HEK293 (cell line): ENCODE measurements at regions not wholly inside any gene's neighbourhood (a gene's known extent, or its start where the extent isn't known, plus 50 kb on each side); places are given as distances from the start of the nearest gene placed in this dataset.

ENCODE experiments used
- CTCF ChIA-PET: fragments of 350-600 bp; formaldehyde crosslinking; extraction: SDS; loops from one replicate; lab custom pipeline; 2021; ENCODE audit warnings: antibody characterized with exemption; lab: Yijun Ruan, JAX
- POLR2A ChIA-PET: fragments of 300-600 bp; formaldehyde crosslinking; extraction: SDS; loops from one replicate; lab custom pipeline; 2020; ENCODE audit warnings: antibody characterized with exemption, inconsistent platforms; lab: Yijun Ruan, JAX
- H3K27ac ChIP-seq: fragments of 200-500 bp; sonication (Bioruptor generic); 2 replicates; pipeline ENCODE4 v1.5.1; 2014; ENCODE audit warnings: low read depth, low read length, control low read depth, inconsistent platforms; ENCODE audit errors: extremely low read depth
- H3K36me3 ChIP-seq, 2 experiments: fragments of 200-500 bp in 1 of 2; sonication (Bioruptor generic) in 1 of 2; 1 replicate in 1 of 2; 2 replicates in 1 of 2; pipeline ENCODE4 v1.5.1; 2014 to 2017; ENCODE audit warnings: inconsistent platforms in 2 of 2, low read length in 2 of 2; ENCODE audit not compliant: control insufficient read depth in 2 of 2, insufficient read depth in 1 of 2
- H3K4me1 ChIP-seq: fragments of 200-500 bp; sonication (Bioruptor generic); 2 replicates; pipeline ENCODE4 v1.5.1; 2014; ENCODE audit warnings: mild to moderate bottlenecking, low read length, inconsistent platforms; ENCODE audit not compliant: control insufficient read depth, insufficient read depth
- H3K4me3 ChIP-seq: 2 replicates; pipeline ENCODE4 v1.5.1; 2011; ENCODE audit warnings: low read depth, mild to moderate bottlenecking, control low read depth, low read length, moderate library complexity
- H3K9me3 ChIP-seq: fragments of 200-500 bp; sonication (Bioruptor generic); 2 replicates; pipeline ENCODE4 v1.5.1; 2014; ENCODE audit warnings: low read depth, low read length, inconsistent platforms; ENCODE audit not compliant: control insufficient read depth, insufficient read depth
- HOXD13 ChIP-seq: sonication (generic); formaldehyde crosslinking; IDR thresholded peaks from 2 replicates; pipeline ENCODE4 v1.8.0; 2022; ENCODE audit warnings: missing genetic modification reagents, borderline replicate concordance
- KLF8 ChIP-seq: fragments of 450-650 bp; formaldehyde crosslinking; IDR thresholded peaks from 2 replicates; pipeline ENCODE4 v1.5.1; 2016; ENCODE audit warnings: missing biosample characterization, missing genetic modification characterization
- KLF9 ChIP-seq: fragments of 450-650 bp; formaldehyde crosslinking; IDR thresholded peaks from 2 replicates; pipeline ENCODE4 v1.5.1; 2016; ENCODE audit warnings: missing biosample characterization, missing genetic modification characterization, low read depth
- ZBTB17 ChIP-seq: fragments of 450-650 bp; formaldehyde crosslinking; IDR thresholded peaks from 2 replicates; pipeline ENCODE4 v1.5.1; 2016; ENCODE audit warnings: missing biosample characterization, missing genetic modification characterization
- ZFP69B ChIP-seq: fragments of 450-650 bp; formaldehyde crosslinking; IDR thresholded peaks from 2 replicates; pipeline ENCODE4 v1.5.1; 2016; ENCODE audit warnings: missing biosample characterization, missing genetic modification characterization
- ZNF132 ChIP-seq: fragments of 450-650 bp; formaldehyde crosslinking; IDR thresholded peaks from 2 replicates; pipeline ENCODE4 v1.5.1; 2017; ENCODE audit warnings: missing biosample characterization, missing genetic modification characterization, borderline replicate concordance
- ZNF335 ChIP-seq: fragments of 450-650 bp; formaldehyde crosslinking; conservative IDR thresholded peaks from 2 replicates; pipeline ENCODE4 v1.5.1; 2016; ENCODE audit warnings: missing biosample characterization, missing genetic modification characterization
- ZNF530 ChIP-seq: fragments of 450-650 bp; formaldehyde crosslinking; IDR thresholded peaks from 2 replicates; pipeline ENCODE4 v1.5.1; 2016; ENCODE audit warnings: low read depth, missing biosample characterization, missing genetic modification characterization
- ZNF555 ChIP-seq: fragments of 450-650 bp; formaldehyde crosslinking; conservative IDR thresholded peaks from 2 replicates; pipeline ENCODE4 v1.5.1; 2017; ENCODE audit warnings: missing biosample characterization, mild to moderate bottlenecking, missing genetic modification characterization, inconsistent platforms
- ZNF561 ChIP-seq: fragments of 450-650 bp; IDR thresholded peaks from 2 replicates; pipeline ENCODE4 v1.5.1; 2018; ENCODE audit warnings: missing biosample characterization, missing genetic modification characterization, borderline replicate concordance
- ZNF596 ChIP-seq: fragments of 450-650 bp; IDR thresholded peaks from 2 replicates; pipeline ENCODE4 v1.5.0; 2018; ENCODE audit warnings: missing biosample characterization, mild to moderate bottlenecking, missing genetic modification characterization, moderate library complexity
- ZNF664 ChIP-seq: fragments of 450-650 bp; formaldehyde crosslinking; IDR thresholded peaks from 2 replicates; pipeline ENCODE4 v1.5.1; 2016; ENCODE audit warnings: missing biosample characterization, missing genetic modification characterization
- TF ChIP-seq, protein P1 (sequence below): fragments of 450-650 bp; formaldehyde crosslinking; IDR thresholded peaks from 2 replicates; pipeline ENCODE4 v1.5.0; 2017; ENCODE audit warnings: missing biosample characterization, missing genetic modification characterization, borderline replicate concordance
- TF ChIP-seq, protein P2 (sequence below): fragments of 450-650 bp; formaldehyde crosslinking; IDR thresholded peaks from 2 replicates; pipeline ENCODE4 v1.5.1; 2016; ENCODE audit warnings: missing biosample characterization, missing genetic modification characterization
- TF ChIP-seq, protein P3 (sequence below): sonication (generic); formaldehyde crosslinking; IDR thresholded peaks from 2 replicates; pipeline ENCODE4 v1.8.1; 2022; ENCODE audit warnings: mild to moderate bottlenecking, moderate library complexity, missing genetic modification reagents
- TF ChIP-seq, protein P4 (sequence below): fragments of 450-650 bp; formaldehyde crosslinking; IDR thresholded peaks from 2 replicates; pipeline ENCODE4 v1.5.1; 2017; ENCODE audit warnings: missing biosample characterization, missing genetic modification characterization
- TF ChIP-seq, protein P5 (sequence below): fragments of 450-650 bp; formaldehyde crosslinking; IDR thresholded peaks from 2 replicates; pipeline ENCODE4 v1.5.1; 2016; ENCODE audit warnings: missing biosample characterization, missing genetic modification characterization

DNA sequence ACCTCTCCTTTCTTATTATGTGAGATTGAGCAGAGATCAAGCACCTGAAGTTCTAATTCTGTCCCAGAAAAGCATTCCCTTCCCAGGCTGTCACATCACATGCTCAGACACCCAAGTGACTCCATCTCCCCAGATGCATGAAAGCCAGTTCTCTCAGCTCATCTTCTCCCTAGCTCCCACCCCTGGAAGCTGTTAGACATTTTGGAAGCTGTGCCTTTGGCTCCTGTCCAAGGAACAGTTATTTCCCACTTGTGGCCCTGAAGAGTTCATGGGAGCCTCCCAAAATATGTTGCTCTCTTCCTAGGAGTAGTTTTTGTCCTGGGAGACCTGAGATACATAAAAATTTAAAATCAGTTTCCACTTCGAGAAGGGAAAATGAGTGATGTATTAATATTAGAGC lies 161.4 kb upstream of the GAS1 start:
- Histone ChIP-seq H3K4me1 (no peaks in the 10 kb centered on the region), H3K4me3 (no peak overlapping the region), H3K9me3 (no peaks in the 10 kb centered on the region), H3K27ac (no peak overlapping the region), H3K36me3 (no peaks in the 10 kb centered on the region)
- POLR2A ChIA-PET, result no interaction called here
- TF ChIP-seq, protein P1, sequence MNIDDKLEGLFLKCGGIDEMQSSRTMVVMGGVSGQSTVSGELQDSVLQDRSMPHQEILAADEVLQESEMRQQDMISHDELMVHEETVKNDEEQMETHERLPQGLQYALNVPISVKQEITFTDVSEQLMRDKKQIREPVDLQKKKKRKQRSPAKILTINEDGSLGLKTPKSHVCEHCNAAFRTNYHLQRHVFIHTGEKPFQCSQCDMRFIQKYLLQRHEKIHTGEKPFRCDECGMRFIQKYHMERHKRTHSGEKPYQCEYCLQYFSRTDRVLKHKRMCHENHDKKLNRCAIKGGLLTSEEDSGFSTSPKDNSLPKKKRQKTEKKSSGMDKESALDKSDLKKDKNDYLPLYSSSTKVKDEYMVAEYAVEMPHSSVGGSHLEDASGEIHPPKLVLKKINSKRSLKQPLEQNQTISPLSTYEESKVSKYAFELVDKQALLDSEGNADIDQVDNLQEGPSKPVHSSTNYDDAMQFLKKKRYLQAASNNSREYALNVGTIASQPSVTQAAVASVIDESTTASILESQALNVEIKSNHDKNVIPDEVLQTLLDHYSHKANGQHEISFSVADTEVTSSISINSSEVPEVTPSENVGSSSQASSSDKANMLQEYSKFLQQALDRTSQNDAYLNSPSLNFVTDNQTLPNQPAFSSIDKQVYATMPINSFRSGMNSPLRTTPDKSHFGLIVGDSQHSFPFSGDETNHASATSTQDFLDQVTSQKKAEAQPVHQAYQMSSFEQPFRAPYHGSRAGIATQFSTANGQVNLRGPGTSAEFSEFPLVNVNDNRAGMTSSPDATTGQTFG, result no peak
- TF ChIP-seq KLF9 (no peak), ZNF335 (tag by site-specific recombination) (no peak), ZFP69B (tag by site-specific recombination) (no peak), ZNF555 (tag by site-specific recombination) (no peak), ZNF561 (tag by site-specific recombination) (no peak), ZNF132 (tag by site-specific recombination) (no peak), HOXD13 (CRISPR knock-in tag) (no peak), KLF8 (tag by site-specific recombination) (no peak), ZNF530 (tag by site-specific recombination) (no peak), ZNF664 (tag by site-specific recombination) (no peak)
- TF ChIP-seq, protein P2, sequence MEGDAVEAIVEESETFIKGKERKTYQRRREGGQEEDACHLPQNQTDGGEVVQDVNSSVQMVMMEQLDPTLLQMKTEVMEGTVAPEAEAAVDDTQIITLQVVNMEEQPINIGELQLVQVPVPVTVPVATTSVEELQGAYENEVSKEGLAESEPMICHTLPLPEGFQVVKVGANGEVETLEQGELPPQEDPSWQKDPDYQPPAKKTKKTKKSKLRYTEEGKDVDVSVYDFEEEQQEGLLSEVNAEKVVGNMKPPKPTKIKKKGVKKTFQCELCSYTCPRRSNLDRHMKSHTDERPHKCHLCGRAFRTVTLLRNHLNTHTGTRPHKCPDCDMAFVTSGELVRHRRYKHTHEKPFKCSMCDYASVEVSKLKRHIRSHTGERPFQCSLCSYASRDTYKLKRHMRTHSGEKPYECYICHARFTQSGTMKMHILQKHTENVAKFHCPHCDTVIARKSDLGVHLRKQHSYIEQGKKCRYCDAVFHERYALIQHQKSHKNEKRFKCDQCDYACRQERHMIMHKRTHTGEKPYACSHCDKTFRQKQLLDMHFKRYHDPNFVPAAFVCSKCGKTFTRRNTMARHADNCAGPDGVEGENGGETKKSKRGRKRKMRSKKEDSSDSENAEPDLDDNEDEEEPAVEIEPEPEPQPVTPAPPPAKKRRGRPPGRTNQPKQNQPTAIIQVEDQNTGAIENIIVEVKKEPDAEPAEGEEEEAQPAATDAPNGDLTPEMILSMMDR (tag by site-specific recombination), result no peak
- TF ChIP-seq, protein P3, sequence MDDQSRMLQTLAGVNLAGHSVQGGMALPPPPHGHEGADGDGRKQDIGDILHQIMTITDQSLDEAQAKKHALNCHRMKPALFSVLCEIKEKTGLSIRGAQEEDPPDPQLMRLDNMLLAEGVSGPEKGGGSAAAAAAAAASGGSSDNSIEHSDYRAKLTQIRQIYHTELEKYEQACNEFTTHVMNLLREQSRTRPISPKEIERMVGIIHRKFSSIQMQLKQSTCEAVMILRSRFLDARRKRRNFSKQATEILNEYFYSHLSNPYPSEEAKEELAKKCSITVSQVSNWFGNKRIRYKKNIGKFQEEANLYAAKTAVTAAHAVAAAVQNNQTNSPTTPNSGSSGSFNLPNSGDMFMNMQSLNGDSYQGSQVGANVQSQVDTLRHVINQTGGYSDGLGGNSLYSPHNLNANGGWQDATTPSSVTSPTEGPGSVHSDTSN (CRISPR knock-in tag), result no peak
- TF ChIP-seq, protein P4, sequence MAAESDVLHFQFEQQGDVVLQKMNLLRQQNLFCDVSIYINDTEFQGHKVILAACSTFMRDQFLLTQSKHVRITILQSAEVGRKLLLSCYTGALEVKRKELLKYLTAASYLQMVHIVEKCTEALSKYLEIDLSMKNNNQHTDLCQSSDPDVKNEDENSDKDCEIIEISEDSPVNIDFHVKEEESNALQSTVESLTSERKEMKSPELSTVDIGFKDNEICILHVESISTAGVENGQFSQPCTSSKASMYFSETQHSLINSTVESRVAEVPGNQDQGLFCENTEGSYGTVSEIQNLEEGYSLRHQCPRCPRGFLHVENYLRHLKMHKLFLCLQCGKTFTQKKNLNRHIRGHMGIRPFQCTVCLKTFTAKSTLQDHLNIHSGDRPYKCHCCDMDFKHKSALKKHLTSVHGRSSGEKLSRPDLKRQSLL (tag by site-specific recombination), result no peak
- TF ChIP-seq, protein P5, sequence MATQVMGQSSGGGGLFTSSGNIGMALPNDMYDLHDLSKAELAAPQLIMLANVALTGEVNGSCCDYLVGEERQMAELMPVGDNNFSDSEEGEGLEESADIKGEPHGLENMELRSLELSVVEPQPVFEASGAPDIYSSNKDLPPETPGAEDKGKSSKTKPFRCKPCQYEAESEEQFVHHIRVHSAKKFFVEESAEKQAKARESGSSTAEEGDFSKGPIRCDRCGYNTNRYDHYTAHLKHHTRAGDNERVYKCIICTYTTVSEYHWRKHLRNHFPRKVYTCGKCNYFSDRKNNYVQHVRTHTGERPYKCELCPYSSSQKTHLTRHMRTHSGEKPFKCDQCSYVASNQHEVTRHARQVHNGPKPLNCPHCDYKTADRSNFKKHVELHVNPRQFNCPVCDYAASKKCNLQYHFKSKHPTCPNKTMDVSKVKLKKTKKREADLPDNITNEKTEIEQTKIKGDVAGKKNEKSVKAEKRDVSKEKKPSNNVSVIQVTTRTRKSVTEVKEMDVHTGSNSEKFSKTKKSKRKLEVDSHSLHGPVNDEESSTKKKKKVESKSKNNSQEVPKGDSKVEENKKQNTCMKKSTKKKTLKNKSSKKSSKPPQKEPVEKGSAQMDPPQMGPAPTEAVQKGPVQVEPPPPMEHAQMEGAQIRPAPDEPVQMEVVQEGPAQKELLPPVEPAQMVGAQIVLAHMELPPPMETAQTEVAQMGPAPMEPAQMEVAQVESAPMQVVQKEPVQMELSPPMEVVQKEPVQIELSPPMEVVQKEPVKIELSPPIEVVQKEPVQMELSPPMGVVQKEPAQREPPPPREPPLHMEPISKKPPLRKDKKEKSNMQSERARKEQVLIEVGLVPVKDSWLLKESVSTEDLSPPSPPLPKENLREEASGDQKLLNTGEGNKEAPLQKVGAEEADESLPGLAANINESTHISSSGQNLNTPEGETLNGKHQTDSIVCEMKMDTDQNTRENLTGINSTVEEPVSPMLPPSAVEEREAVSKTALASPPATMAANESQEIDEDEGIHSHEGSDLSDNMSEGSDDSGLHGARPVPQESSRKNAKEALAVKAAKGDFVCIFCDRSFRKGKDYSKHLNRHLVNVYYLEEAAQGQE (tag by site-specific recombination), result no peak
- CTCF ChIA-PET, result interaction anchor here (0.6 to 1.5 kb wide), 5 partner anchors 160 to 601 kb away, joined by 3 to 4 read pairs (median 3); no protein-coding TSS in a partner anchor

DNA sequence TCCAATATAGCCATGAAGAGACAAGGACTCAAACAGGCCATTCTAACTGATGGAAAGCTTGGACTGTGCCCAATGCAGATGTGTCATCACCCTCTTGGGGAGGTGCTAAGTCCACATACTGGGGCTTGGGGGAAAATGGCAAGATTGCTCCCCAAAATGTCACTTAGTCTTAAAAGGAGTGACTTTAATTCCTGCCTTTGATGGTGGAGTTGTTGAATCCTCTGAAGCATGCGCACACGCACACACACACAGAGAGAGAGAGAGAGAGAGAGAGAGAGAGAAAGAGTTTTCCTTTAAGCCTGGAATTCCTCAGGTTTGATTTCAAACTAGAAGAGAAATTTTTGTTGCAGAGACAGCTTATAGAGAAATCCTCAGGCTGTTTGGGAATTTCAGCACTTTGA lies 161.9 kb upstream of the GAS1 start:
- no peak overlapping the region for H3K27ac ChIP-seq
- POLR2A ChIA-PET, result no interaction called here

More for the DNA sequence above, 161.9 kb upstream of the GAS1 start:
- Histone ChIP-seq H3K4me1 (no peaks in the 10 kb centered on the region), H3K4me3 (no peak overlapping the region), H3K36me3 (no peaks in the 10 kb centered on the region), H3K9me3 (no peaks in the 10 kb centered on the region)
- TF ChIP-seq ZNF596 (tag by site-specific recombination), result peak; percentile 57; the same call in 1 of the 2 replicates
- TF ChIP-seq ZBTB17 (tag by site-specific recombination), result no peak
- CTCF ChIA-PET, result no interaction called here
